AG09319 (cell line): ENCODE measurements at regions not wholly inside any gene's neighbourhood (a gene's known extent, or its start where the extent isn't known, plus 50 kb on each side); places are given as distances from the start of the nearest gene placed in this dataset.
A peak's percentile ranks its signal among the peaks of the same experiment; 100 is the strongest.

Experiments
- DNase-seq: peaks from one replicate; pipeline ENCODE4 v3.0.0-alpha.2; 2010; ENCODE audit warnings: low read depth; ENCODE audit errors: extremely low read depth
- TF ChIP-seq, protein P1 (sequence below): IDR thresholded peaks from 2 replicates; pipeline ENCODE4 v1.5.1; 2011; ENCODE audit warnings: low read depth, mild to moderate bottlenecking, inconsistent platforms, low read length, moderate library complexity

DNA sequence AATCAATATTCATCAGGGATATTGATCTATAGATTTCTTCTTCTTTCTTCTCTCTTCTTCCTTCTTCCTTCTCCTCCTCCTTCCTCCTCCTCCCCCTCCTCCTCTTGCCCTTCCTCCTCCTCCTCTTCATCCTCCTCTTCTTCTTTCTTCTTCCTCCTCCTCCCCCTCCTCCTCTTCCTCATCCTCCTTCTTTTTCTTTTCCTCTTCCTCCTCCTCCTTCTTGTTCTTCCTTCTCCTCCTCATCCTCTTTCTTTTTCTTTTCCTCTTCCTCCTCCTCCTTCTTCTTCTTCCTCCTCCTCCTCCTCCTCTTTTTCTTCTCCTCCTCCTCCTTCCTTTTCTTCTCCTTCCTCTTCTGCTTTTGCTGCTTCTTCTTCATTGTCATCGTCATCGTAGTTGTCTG is 52.4 kb upstream of the SERINC1 start:
- no peak for DNase-seq
- TF ChIP-seq, protein P1, sequence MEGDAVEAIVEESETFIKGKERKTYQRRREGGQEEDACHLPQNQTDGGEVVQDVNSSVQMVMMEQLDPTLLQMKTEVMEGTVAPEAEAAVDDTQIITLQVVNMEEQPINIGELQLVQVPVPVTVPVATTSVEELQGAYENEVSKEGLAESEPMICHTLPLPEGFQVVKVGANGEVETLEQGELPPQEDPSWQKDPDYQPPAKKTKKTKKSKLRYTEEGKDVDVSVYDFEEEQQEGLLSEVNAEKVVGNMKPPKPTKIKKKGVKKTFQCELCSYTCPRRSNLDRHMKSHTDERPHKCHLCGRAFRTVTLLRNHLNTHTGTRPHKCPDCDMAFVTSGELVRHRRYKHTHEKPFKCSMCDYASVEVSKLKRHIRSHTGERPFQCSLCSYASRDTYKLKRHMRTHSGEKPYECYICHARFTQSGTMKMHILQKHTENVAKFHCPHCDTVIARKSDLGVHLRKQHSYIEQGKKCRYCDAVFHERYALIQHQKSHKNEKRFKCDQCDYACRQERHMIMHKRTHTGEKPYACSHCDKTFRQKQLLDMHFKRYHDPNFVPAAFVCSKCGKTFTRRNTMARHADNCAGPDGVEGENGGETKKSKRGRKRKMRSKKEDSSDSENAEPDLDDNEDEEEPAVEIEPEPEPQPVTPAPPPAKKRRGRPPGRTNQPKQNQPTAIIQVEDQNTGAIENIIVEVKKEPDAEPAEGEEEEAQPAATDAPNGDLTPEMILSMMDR = no peak

- DNase-seq = peak; percentile 32
- TF ChIP-seq, protein P1 = peak; percentile 98
Observed at GRCh38 chr6:122530440-122531046, 58.9 kb upstream of the SERINC1 start.

DNA sequence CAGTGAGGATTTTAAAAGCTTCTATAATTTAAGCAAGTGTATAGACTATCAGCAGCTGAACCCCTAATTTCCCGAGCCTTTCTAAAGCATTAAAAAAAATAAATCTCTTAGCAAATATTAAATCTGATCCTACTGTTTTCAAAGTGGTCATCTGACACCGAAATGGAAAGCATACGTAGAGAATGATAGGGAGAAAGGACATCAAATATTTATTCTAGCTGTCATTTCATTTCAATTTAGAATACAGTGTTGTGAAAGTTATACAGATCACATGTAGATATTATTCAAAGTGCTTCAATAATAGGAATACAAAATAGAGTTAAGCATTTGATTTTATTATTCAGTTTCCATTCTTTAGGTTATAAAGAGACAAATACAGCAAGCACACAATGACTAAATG is 61.9 kb upstream of the PKIB start:
- no peak for DNase-seq
- TF ChIP-seq, protein P1 = no peak

- TF ChIP-seq, protein P1 = no peak
- DNase-seq = no peak
Observed at GRCh38 chr6:122548820-122549219, 61.4 kb upstream of the PKIB start.

GRCh38 chr6:122553697-122554096 is 56.5 kb upstream of the PKIB start:
- TF ChIP-seq, protein P1 = no peak
- DNase-seq = no peak

DNA sequence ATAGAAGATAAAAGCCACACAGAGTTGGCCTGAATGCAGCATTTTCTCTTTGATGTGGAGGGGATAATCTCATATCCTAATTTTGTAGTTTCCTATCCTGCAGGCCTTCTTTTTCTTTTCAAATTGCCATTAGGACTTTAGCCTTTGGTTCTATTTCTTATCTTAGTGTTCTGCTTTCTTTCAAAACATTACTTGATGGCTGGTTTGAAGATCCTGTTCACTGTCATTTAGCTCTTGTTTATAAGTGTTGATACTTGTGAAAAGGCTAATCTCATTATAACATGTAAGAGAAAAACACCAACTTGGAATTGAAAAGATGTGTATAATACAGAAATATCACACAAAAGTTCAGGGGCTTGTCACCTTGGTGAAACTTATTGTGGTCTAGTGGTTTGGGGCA is 54.6 kb upstream of the PKIB start:
- TF ChIP-seq, protein P1 = no peak
- no peak for DNase-seq

DNA sequence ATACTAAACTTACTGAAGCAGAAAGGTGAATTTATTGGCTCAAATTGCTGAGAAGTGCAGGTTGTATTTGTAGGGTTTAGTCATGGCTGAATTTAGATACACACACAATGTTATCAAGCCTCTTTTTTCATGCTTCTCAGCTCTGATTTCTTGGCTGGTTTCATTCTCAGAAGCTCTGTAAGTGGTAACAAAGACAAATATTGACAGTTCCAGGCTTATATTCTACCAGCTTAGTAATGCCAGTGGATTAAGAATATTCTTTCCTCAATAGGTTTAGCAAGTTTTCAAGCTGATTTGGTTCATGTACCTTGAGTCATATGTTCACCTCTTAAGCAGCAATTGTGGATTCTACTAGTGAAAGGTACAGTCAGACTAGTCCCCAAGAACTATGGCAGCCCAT is 52.1 kb upstream of the PKIB start:
- TF ChIP-seq, protein P1 = no peak
- no peak for DNase-seq
